Neuronal stem cell (in vitro differentiated cells): ENCODE measurements at regions not wholly inside any gene's neighbourhood (a gene's known extent, or its start where the extent isn't known, plus 50 kb on each side); places are given as distances from the start of the nearest gene placed in this dataset.

Experiments used
- DNase-seq: peaks from one replicate; pipeline ENCODE4 v3.0.0-alpha.2; 2013; ENCODE audit warnings: low spot score
- H2AFZ ChIP-seq: one replicate; pipeline ENCODE4 v1.6.1; 2013; ENCODE audit warnings: mild to moderate bottlenecking, low read length, inconsistent platforms
- H2AK5ac ChIP-seq: 2 replicates; pipeline ENCODE4 v1.6.1; 2013; ENCODE audit warnings: low read depth, mild to moderate bottlenecking, inconsistent platforms, low read length, moderate library complexity, mixed read lengths
- H2BK120ac ChIP-seq: 2 replicates; pipeline ENCODE4 v1.6.1; 2013; ENCODE audit warnings: low read depth, mild to moderate bottlenecking, inconsistent platforms, low read length, moderate library complexity, mixed read lengths
- H2BK12ac ChIP-seq: one replicate; pipeline ENCODE4 v1.6.1; 2013; ENCODE audit warnings: low read length, inconsistent platforms
- H2BK15ac ChIP-seq: 2 replicates; pipeline ENCODE4 v1.6.1; 2013; ENCODE audit warnings: mild to moderate bottlenecking, low read length, inconsistent platforms, mixed read lengths
- H2BK5ac ChIP-seq: one replicate; pipeline ENCODE4 v1.6.1; 2013; ENCODE audit warnings: inconsistent platforms, mild to moderate bottlenecking, low read length, moderate library complexity
- H3K14ac ChIP-seq: one replicate; pipeline ENCODE4 v1.6.1; 2013; ENCODE audit warnings: low read length, inconsistent platforms
- H3K18ac ChIP-seq: 2 replicates; pipeline ENCODE4 v1.6.1; 2013; ENCODE audit warnings: low read length, inconsistent platforms
- H3K23ac ChIP-seq: 2 replicates; pipeline ENCODE4 v1.6.1; 2013; ENCODE audit warnings: low read depth, mild to moderate bottlenecking, mixed read lengths, low read length, inconsistent platforms; ENCODE audit not compliant: poor library complexity
- H3K27ac ChIP-seq: replicated peaks from 3 replicates; pipeline ENCODE4 v1.5.1; 2013; ENCODE audit warnings: low read length, inconsistent platforms
- H3K27me3 ChIP-seq, 3 experiments: 2 replicates each; pipeline ENCODE4 v1.6.1; 2013; ENCODE audit warnings: low read length in 3 of 3, mild to moderate bottlenecking in 2 of 3, inconsistent platforms in 1 of 3, low read depth in 1 of 3, mixed read lengths in 1 of 3, moderate library complexity in 1 of 3; ENCODE audit not compliant: control insufficient read depth in 3 of 3, insufficient read depth in 3 of 3
- H3K36me3 ChIP-seq, 2 donors: replicated peaks in 1 of 2; 2 replicates each; pipeline ENCODE4 v1.6.1; 2013; ENCODE audit warnings: low read length in 2 of 2; ENCODE audit not compliant: control insufficient read depth in 2 of 2, insufficient read depth in 2 of 2
- H3K4ac ChIP-seq: 2 replicates; pipeline ENCODE4 v1.6.1; 2013; ENCODE audit warnings: inconsistent platforms, mild to moderate bottlenecking, low read length, moderate library complexity
- H3K4me1 ChIP-seq, 2 donors: 1 replicate in 1 of 2; 2 replicates in 1 of 2; pipeline ENCODE4 v1.6.1; 2013; ENCODE audit warnings: low read length in 2 of 2, low read depth in 1 of 2; ENCODE audit not compliant: control insufficient read depth in 2 of 2, insufficient read depth in 1 of 2
- H3K4me2 ChIP-seq: one replicate; pipeline ENCODE4 v1.6.1; 2013; ENCODE audit warnings: mild to moderate bottlenecking, low read length, inconsistent platforms; ENCODE audit not compliant: insufficient read depth, poor library complexity, severe bottlenecking
- H3K4me3 ChIP-seq, 2 donors: 2 replicates each; pipeline ENCODE4 v1.5.1; 2013; ENCODE audit warnings: low read length in 2 of 2, mild to moderate bottlenecking in 2 of 2, inconsistent platforms in 1 of 2, moderate library complexity in 1 of 2
- H3K79me1 ChIP-seq: one replicate; pipeline ENCODE4 v1.6.1; 2013; ENCODE audit warnings: low read depth, mild to moderate bottlenecking, inconsistent platforms, low read length, moderate library complexity
- H3K9ac ChIP-seq: one replicate; pipeline ENCODE4 v1.6.1; 2013; ENCODE audit warnings: mild to moderate bottlenecking, low read depth, low read length, inconsistent platforms; ENCODE audit not compliant: poor library complexity
- H3K9me3 ChIP-seq, 2 donors: replicated peaks in 1 of 2; 2 replicates each; pipeline versions ENCODE3 to v1.6.1; 2013; ENCODE audit warnings: low read length in 2 of 2, mild to moderate bottlenecking in 2 of 2, inconsistent platforms in 1 of 2, low read depth in 1 of 2, mixed read lengths in 1 of 2, moderate library complexity in 1 of 2; ENCODE audit not compliant: control insufficient read depth in 2 of 2, insufficient read depth in 1 of 2
- H4K8ac ChIP-seq: one replicate; pipeline ENCODE4 v1.6.1; 2013; ENCODE audit warnings: low read depth, mild to moderate bottlenecking, inconsistent platforms, low read length, moderate library complexity
- H4K91ac ChIP-seq: one replicate; pipeline ENCODE4 v1.6.1; 2013; ENCODE audit warnings: low read length, low read depth, mild to moderate bottlenecking, inconsistent platforms; ENCODE audit not compliant: poor library complexity
- WGBS, 2 donors: extraction: QIAGEN DNeasy Blood & Tissue Kit; methylation state at CpG; one replicate each; pipeline ENCODE4 v1.1.7; 2013; ENCODE audit warnings: missing lambda C conversion rate in 2 of 2, mixed read lengths in 1 of 2; ENCODE audit not compliant: insufficient read length in 2 of 2, insufficient replicate concordance in 1 of 2; ENCODE audit errors: extremely low coverage in 2 of 2; 5-methylcytosine and 5-hydroxymethylcytosine counted together

DNA sequence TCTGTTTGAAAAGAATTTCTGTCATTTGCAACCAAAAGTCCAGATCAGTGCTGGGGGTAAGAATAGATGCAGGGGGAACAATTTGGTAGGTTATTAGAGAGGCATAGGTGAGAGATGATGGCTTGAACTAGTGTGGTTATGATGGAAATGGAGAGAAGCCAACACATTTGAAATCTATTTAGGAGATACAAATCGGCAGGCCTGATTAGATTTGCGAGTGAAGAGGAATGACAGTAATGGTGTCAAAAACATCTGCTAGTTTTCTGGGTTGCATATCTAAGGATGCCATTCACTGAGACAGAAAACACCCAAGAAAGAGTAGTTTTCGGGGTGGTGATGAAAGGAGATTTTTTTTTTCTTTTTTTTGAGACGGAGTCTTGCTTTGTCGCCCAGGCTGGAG is 138.1 kb downstream of the LMNTD1 start:
- Histone ChIP-seq H3K4ac (no peak overlapping the region), H3K27me3 (no peaks in the 10 kb centered on the region), H3K4me1 (no peaks in the 10 kb centered on the region), H4K8ac (no peak overlapping the region), H2BK12ac (no peak overlapping the region), H3K9me3 (no peaks in the 10 kb centered on the region), H3K9ac (no peak overlapping the region), H3K4me2 (no peak overlapping the region), H2BK15ac (no peak overlapping the region), H4K91ac (no peak overlapping the region), H2BK120ac (no peak overlapping the region), H3K18ac (no peak overlapping the region), H2AK5ac (no peak overlapping the region), H2AFZ (no peak overlapping the region), H3K79me1 (no peaks in the 10 kb centered on the region), H3K4me3 (no peak overlapping the region), H3K23ac (no peak overlapping the region), H3K14ac (no peak overlapping the region), H3K27ac (no peak overlapping the region), H3K36me3 (no peaks in the 10 kb centered on the region), H2BK5ac (no peak overlapping the region)
- DNase-seq: no peak
- no CpG with 5 or more reads among the region's 5 CpGs for WGBS, 2 donors

DNA sequence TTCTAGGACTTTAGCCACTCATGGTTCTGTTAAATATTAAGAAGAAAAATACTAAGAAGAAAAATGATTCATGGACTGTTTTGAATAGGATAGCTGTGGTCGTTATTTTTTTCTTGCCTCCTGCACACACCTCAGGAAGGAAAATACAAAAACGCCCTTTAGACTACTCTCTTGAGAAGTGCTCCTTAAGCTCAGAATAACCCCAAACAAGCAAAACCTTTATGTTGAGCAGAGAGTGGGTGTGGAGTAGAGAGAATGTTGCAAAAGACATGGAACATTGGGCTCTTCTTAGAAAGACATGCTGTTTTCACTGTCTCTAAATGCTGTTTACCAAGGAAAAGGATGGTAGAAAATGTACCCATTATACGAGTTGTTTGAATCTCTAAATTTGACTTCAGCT is 140.3 kb downstream of the LMNTD1 start:
- H3K79me1 ChIP-seq: no peaks in the 10 kb centered on the region
- H2BK15ac ChIP-seq: no peak overlapping the region
- no peak overlapping the region for H3K27ac ChIP-seq
- no peak overlapping the region for H2BK12ac ChIP-seq
- no peak overlapping the region for H3K4me2 ChIP-seq
- H3K23ac ChIP-seq: no peak overlapping the region
- no peak for DNase-seq
- no peaks in the 10 kb centered on the region for H3K27me3 ChIP-seq
- no peak overlapping the region for H4K91ac ChIP-seq
- H3K18ac ChIP-seq: no peak overlapping the region
- no peak overlapping the region for H2AFZ ChIP-seq
- H3K9ac ChIP-seq: no peak overlapping the region
- no peak overlapping the region for H2BK5ac ChIP-seq
- no peak overlapping the region for H3K4ac ChIP-seq
- H2AK5ac ChIP-seq: no peak overlapping the region
- no peaks in the 10 kb centered on the region for H3K4me1 ChIP-seq
- no peak overlapping the region for H2BK120ac ChIP-seq
- no peak overlapping the region for H3K14ac ChIP-seq
- H3K4me3 ChIP-seq: no peak overlapping the region
- no peaks in the 10 kb centered on the region for H3K9me3 ChIP-seq
- no CpG with 5 or more reads among the region's 3 CpGs for WGBS, 2 donors
- no peaks in the 10 kb centered on the region for H3K36me3 ChIP-seq
- H4K8ac ChIP-seq: no peak overlapping the region

- Histone ChIP-seq H3K27ac (no peak overlapping the region), H3K23ac (no peak overlapping the region)
- no peak for DNase-seq
Observed at GRCh38 chr12:25404955-25405354, 148.1 kb downstream of the LMNTD1 start.

GRCh38 chr12:25401547-25402345 is 151.0 kb upstream of the KRAS start:
- Histone ChIP-seq H3K27ac (no peak overlapping the region), H2BK15ac (no peak overlapping the region), H3K4me1 (peaks cover 0 to 4% of the 10 kb centered on the region in 2 donors), H3K36me3 (no peaks in the 10 kb centered on the region), H4K8ac (no peak overlapping the region), H3K4me3 (no peak overlapping the region), H4K91ac (no peak overlapping the region), H2BK5ac (no peak overlapping the region), H3K79me1 (no peaks in the 10 kb centered on the region), H2BK120ac (no peak overlapping the region), H3K14ac (no peak overlapping the region), H3K4ac (no peak overlapping the region), H2AFZ (no peak overlapping the region), H3K9ac (no peak overlapping the region), H3K18ac (no peak overlapping the region), H3K9me3 (no peaks in the 10 kb centered on the region), H3K4me2 (no peak overlapping the region), H3K27me3 (peaks cover 0 to 2% (median 0%) of the 10 kb centered on the region in 3 experiments), H3K23ac (no peak overlapping the region), H2BK12ac (no peak overlapping the region), H2AK5ac (no peak overlapping the region)
- WGBS, 2 donors: no CpG with 5 or more reads among the region's 3 CpGs
- DNase-seq: no peak

More at GRCh38 chr12:25404955-25405354, 148.1 kb downstream of the LMNTD1 start:
- no peak overlapping the region for H3K4ac ChIP-seq
- H2BK12ac ChIP-seq: no peak overlapping the region
- H2BK120ac ChIP-seq: no peak overlapping the region
- H3K27me3 ChIP-seq: peaks cover 0 to 2% (median 0%) of the 10 kb centered on the region in 3 experiments
- no peak overlapping the region for H2AFZ ChIP-seq
- H4K91ac ChIP-seq: no peak overlapping the region
- H2BK5ac ChIP-seq: no peak overlapping the region
- H3K79me1 ChIP-seq: no peaks in the 10 kb centered on the region
- no peak overlapping the region for H3K14ac ChIP-seq
- no peak overlapping the region for H4K8ac ChIP-seq
- H3K4me1 ChIP-seq: peaks cover 0 to 2% of the 10 kb centered on the region in 2 donors
- H3K4me3 ChIP-seq: no peak overlapping the region
- H3K9ac ChIP-seq: no peak overlapping the region
- H2BK15ac ChIP-seq: no peak overlapping the region
- H3K9me3 ChIP-seq: no peaks in the 10 kb centered on the region
- WGBS, 2 donors: no CpG with 5 or more reads among the region's 5 CpGs
- H3K36me3 ChIP-seq: no peaks in the 10 kb centered on the region
- no peak overlapping the region for H2AK5ac ChIP-seq
- H3K4me2 ChIP-seq: no peak overlapping the region
- peak overlapping the region; percentile 44 for H3K18ac ChIP-seq
